Neural progenitor cell (in vitro differentiated cells): ENCODE measurements at regions not wholly inside any gene's neighbourhood (a gene's known extent, or its start where the extent isn't known, plus 50 kb on each side); places are given as distances from the start of the nearest gene placed in this dataset.

ENCODE experiments used
- EZH2 ChIP-seq: fragments of 200-600 bp; sonication (generic); IDR thresholded peaks from 2 replicates; pipeline ENCODE4 v1.6.1; 2017; ENCODE audit warnings: antibody characterized with exemption, mild to moderate bottlenecking, moderate library complexity
- EZH2phosphoT487 ChIP-seq: fragments of 200-600 bp; sonication (generic); IDR thresholded peaks from 2 replicates; pipeline ENCODE4 v1.6.1; 2017; ENCODE audit warnings: antibody characterized with exemption
- TF ChIP-seq, protein P1 (sequence below): fragments of 200-600 bp; sonication (generic); IDR thresholded peaks from 2 replicates; pipeline ENCODE4 v1.5.1; 2017; ENCODE audit warnings: antibody characterized with exemption, mild to moderate bottlenecking

- TF ChIP-seq EZH2phosphoT487 = no peak
- TF ChIP-seq, protein P1, sequence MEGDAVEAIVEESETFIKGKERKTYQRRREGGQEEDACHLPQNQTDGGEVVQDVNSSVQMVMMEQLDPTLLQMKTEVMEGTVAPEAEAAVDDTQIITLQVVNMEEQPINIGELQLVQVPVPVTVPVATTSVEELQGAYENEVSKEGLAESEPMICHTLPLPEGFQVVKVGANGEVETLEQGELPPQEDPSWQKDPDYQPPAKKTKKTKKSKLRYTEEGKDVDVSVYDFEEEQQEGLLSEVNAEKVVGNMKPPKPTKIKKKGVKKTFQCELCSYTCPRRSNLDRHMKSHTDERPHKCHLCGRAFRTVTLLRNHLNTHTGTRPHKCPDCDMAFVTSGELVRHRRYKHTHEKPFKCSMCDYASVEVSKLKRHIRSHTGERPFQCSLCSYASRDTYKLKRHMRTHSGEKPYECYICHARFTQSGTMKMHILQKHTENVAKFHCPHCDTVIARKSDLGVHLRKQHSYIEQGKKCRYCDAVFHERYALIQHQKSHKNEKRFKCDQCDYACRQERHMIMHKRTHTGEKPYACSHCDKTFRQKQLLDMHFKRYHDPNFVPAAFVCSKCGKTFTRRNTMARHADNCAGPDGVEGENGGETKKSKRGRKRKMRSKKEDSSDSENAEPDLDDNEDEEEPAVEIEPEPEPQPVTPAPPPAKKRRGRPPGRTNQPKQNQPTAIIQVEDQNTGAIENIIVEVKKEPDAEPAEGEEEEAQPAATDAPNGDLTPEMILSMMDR = no peak
- TF ChIP-seq EZH2 = no peak
These were observed 91.0 kb upstream of the UBE3A start for GRCh38 chr15:25529774-25530173.
